ENCODE measurements at regions not wholly inside any gene's neighbourhood (a gene's known extent, or its start where the extent isn't known, plus 50 kb on each side); places are given as distances from the start of the nearest gene placed in this dataset.
"Not testable (repeated sequence)": the region's sequence is repeated elsewhere in the genome, so short reads cannot be mapped to it uniquely, and the experiment has no call there.

GRCh38 chr13:47718556-47718955, 282.5 kb downstream of the SUCLA2 start:
- ATAC-seq (no peak), DNase-seq (ENCODE audit: low spot score) (no peak)
- H3K4me1 Mint-ChIP-seq (ENCODE audit: low read depth in 2 of 2): no peaks in the 10 kb centered on the region
- no peak overlapping the region for H3K4me3 Mint-ChIP-seq
- H3K27me3 Mint-ChIP-seq: no peaks in the 10 kb centered on the region
- H3K27ac Mint-ChIP-seq: no peak overlapping the region
- H3K9me3 Mint-ChIP-seq: peaks cover 3% of the 10 kb centered on the region
- H3K36me3 Mint-ChIP-seq: no peaks in the 10 kb centered on the region

- Mint-ChIP-seq H3K9me3 (peaks cover 7% of the 10 kb centered on the region), H3K27ac (no peak overlapping the region), H3K4me1 (ENCODE audit: low read depth in 2 of 2) (no peaks in the 10 kb centered on the region), H3K27me3 (peaks cover 0 to 11% of the 10 kb centered on the region in 2 donors), H3K4me3 (no peak overlapping the region), H3K36me3 (no peaks in the 10 kb centered on the region)
- ATAC-seq (no peak), DNase-seq (ENCODE audit: low spot score) (no peak)
Measured at GRCh38 chr13:47708386-47708785, 292.7 kb downstream of the SUCLA2 start.

- peaks cover 0 to 11% of the 10 kb centered on the region in 2 donors for H3K27me3 Mint-ChIP-seq
- DNase-seq (ENCODE audit: low spot score): no peak
- H3K4me3 Mint-ChIP-seq: no peak overlapping the region
- H3K4me1 Mint-ChIP-seq (ENCODE audit: low read depth in 2 of 2): no peaks in the 10 kb centered on the region
- H3K36me3 Mint-ChIP-seq: no peaks in the 10 kb centered on the region
- no peak overlapping the region for H3K27ac Mint-ChIP-seq
- no peak for ATAC-seq
- H3K9me3 Mint-ChIP-seq: peaks cover 7% of the 10 kb centered on the region
Measured at GRCh38 chr13:47707414-47707813, 293.7 kb downstream of the SUCLA2 start.

- no peak overlapping the region for H3K4me3 Mint-ChIP-seq
- H3K27me3 Mint-ChIP-seq: peaks cover 0 to 11% of the 10 kb centered on the region in 2 donors
- ATAC-seq: no peak
- no peaks in the 10 kb centered on the region for H3K36me3 Mint-ChIP-seq
- no peak for DNase-seq (ENCODE audit: low spot score)
- no peaks in the 10 kb centered on the region for H3K4me1 Mint-ChIP-seq (ENCODE audit: low read depth in 2 of 2)
- peaks cover 7% of the 10 kb centered on the region for H3K9me3 Mint-ChIP-seq
- H3K27ac Mint-ChIP-seq: no peak overlapping the region
Measured at GRCh38 chr13:47705185-47705584, 295.9 kb downstream of the SUCLA2 start.

- DNase-seq (ENCODE audit: low spot score) (no peak), ATAC-seq (no peak)
Measured at GRCh38 chr13:47696674-47697073, 304.4 kb downstream of the SUCLA2 start.

GRCh38 chr13:47687577-47687976, 313.5 kb downstream of the SUCLA2 start:
- Mint-ChIP-seq H3K9me3 (peaks cover 11% of the 10 kb centered on the region), H3K27ac (no peak overlapping the region), H3K4me1 (ENCODE audit: low read depth in 2 of 2) (no peaks in the 10 kb centered on the region), H3K4me3 (no peak overlapping the region), H3K27me3 (no peaks in the 10 kb centered on the region), H3K36me3 (no peaks in the 10 kb centered on the region)
- ATAC-seq (no peak), DNase-seq (ENCODE audit: low spot score) (no peak)

More at GRCh38 chr13:47696674-47697073, 304.4 kb downstream of the SUCLA2 start:
- Mint-ChIP-seq H3K27ac (no peak overlapping the region), H3K9me3 (peaks cover 12% of the 10 kb centered on the region), H3K4me1 (ENCODE audit: low read depth in 2 of 2) (no peaks in the 10 kb centered on the region), H3K27me3 (no peaks in the 10 kb centered on the region), H3K4me3 (no peak overlapping the region), H3K36me3 (no peaks in the 10 kb centered on the region)

- not testable (repeated sequence) for DNase-seq (ENCODE audit: low spot score); H3K27ac Mint-ChIP-seq; ATAC-seq; H3K36me3 Mint-ChIP-seq; H3K27me3 Mint-ChIP-seq; H3K9me3 Mint-ChIP-seq; H3K4me3 Mint-ChIP-seq; H3K4me1 Mint-ChIP-seq (ENCODE audit: low read depth in 2 of 2)
Measured at GRCh38 chr13:47685156-47685555, 315.9 kb downstream of the SUCLA2 start.

GRCh38 chr13:47680748-47681147, 320.3 kb downstream of the SUCLA2 start:
- no peaks in the 10 kb centered on the region for H3K36me3 Mint-ChIP-seq
- no peak overlapping the region for H3K27ac Mint-ChIP-seq
- H3K27me3 Mint-ChIP-seq: peaks cover 5 to 9% of the 10 kb centered on the region in 2 donors
- H3K9me3 Mint-ChIP-seq: peaks cover 13% of the 10 kb centered on the region
- no peak for ATAC-seq
- H3K4me3 Mint-ChIP-seq: no peak overlapping the region
- H3K4me1 Mint-ChIP-seq (ENCODE audit: low read depth in 2 of 2): no peaks in the 10 kb centered on the region
- no peak for DNase-seq (ENCODE audit: low spot score)

- H3K27me3 Mint-ChIP-seq: peaks cover 5 to 9% of the 10 kb centered on the region in 2 donors
- peaks cover 11% of the 10 kb centered on the region for H3K9me3 Mint-ChIP-seq
- no peak overlapping the region for H3K4me3 Mint-ChIP-seq
- H3K4me1 Mint-ChIP-seq (ENCODE audit: low read depth in 2 of 2): no peaks in the 10 kb centered on the region
- no peak overlapping the region for H3K27ac Mint-ChIP-seq
- no peak for ATAC-seq
- H3K36me3 Mint-ChIP-seq: no peaks in the 10 kb centered on the region
- no peak for DNase-seq (ENCODE audit: low spot score)
Measured at GRCh38 chr13:47679401-47679800, 321.7 kb downstream of the SUCLA2 start.

- DNase-seq (ENCODE audit: low spot score): no peak
- no peak overlapping the region for H3K4me3 Mint-ChIP-seq
- no peak for ATAC-seq
- no peak overlapping the region for H3K27ac Mint-ChIP-seq
- H3K4me1 Mint-ChIP-seq (ENCODE audit: low read depth in 2 of 2): no peaks in the 10 kb centered on the region
- H3K9me3 Mint-ChIP-seq: peaks cover 9% of the 10 kb centered on the region
- H3K27me3 Mint-ChIP-seq: peaks cover 7 to 9% of the 10 kb centered on the region in 2 donors
- no peaks in the 10 kb centered on the region for H3K36me3 Mint-ChIP-seq
Measured at GRCh38 chr13:47678201-47678968, 322.7 kb downstream of the SUCLA2 start.

GRCh38 chr13:47675871-47676270, 325.2 kb downstream of the SUCLA2 start:
- no peaks in the 10 kb centered on the region for H3K36me3 Mint-ChIP-seq

GRCh38 chr13:47673009-47673850, 327.8 kb downstream of the SUCLA2 start:
- Mint-ChIP-seq H3K4me3 (no peak overlapping the region), H3K36me3 (no peaks in the 10 kb centered on the region), H3K27ac (no peak overlapping the region), H3K4me1 (ENCODE audit: low read depth in 2 of 2) (no peaks in the 10 kb centered on the region), H3K27me3 (peaks cover 0 to 2% of the 10 kb centered on the region in 2 donors), H3K9me3 (peaks cover 4% of the 10 kb centered on the region)
- ATAC-seq (no peak), DNase-seq (ENCODE audit: low spot score) (no peak)

More at GRCh38 chr13:47675871-47676270, 325.2 kb downstream of the SUCLA2 start:
- Mint-ChIP-seq H3K27me3 (peaks cover 7 to 9% of the 10 kb centered on the region in 2 donors), H3K9me3 (peaks cover 9% of the 10 kb centered on the region), H3K4me3 (no peak overlapping the region), H3K4me1 (ENCODE audit: low read depth in 2 of 2) (no peaks in the 10 kb centered on the region), H3K27ac (no peak overlapping the region)
- ATAC-seq: no peak
- DNase-seq (ENCODE audit: low spot score): no peak

- no peak for ATAC-seq
- no peak for DNase-seq (ENCODE audit: low spot score)
- H3K27me3 Mint-ChIP-seq: peaks cover 0 to 2% of the 10 kb centered on the region in 2 donors
- H3K27ac Mint-ChIP-seq: no peak overlapping the region
- no peaks in the 10 kb centered on the region for H3K36me3 Mint-ChIP-seq
- no peak overlapping the region for H3K4me3 Mint-ChIP-seq
- H3K4me1 Mint-ChIP-seq (ENCODE audit: low read depth in 2 of 2): no peaks in the 10 kb centered on the region
- H3K9me3 Mint-ChIP-seq: peaks cover 4% of the 10 kb centered on the region
Measured at GRCh38 chr13:47672245-47673008, 328.6 kb downstream of the SUCLA2 start.

Measured in natural killer cell treated with Interleukin-12 subunit alpha and Interleukin-12 subunit beta and Interleukin-15 and Interleukin-18, amount 100 ng/mL, for 72 hours (primary cell).